SIG-M5 treated with dmso at 0.1 percent for 504 hours (cell line): ENCODE measurements at regions not wholly inside any gene's neighbourhood (a gene's known extent, or its start where the extent isn't known, plus 50 kb on each side); places are given as distances from the start of the nearest gene placed in this dataset.
"Not testable (repeated sequence)": the region's sequence is repeated elsewhere in the genome, so short reads cannot be mapped to it uniquely, and the experiment has no call there.

ENCODE experiments used
- DNase-seq: peaks from one replicate; lab custom pipeline; 2025; ENCODE audit not compliant: unreplicated experiment; lab: John Stamatoyannopoulos, UW

GRCh38 chr2:9707611-9708160 lies 76.9 kb upstream of the YWHAQ start:
- no peak for DNase-seq

- DNase-seq: no peak
These were observed 78.1 kb upstream of the YWHAQ start for GRCh38 chr2:9708683-9709538.

GRCh38 chr2:9709539-9710285 lies 78.9 kb upstream of the YWHAQ start:
- no peak for DNase-seq

- no peak for DNase-seq
These were observed 79.5 kb upstream of the YWHAQ start for GRCh38 chr2:9710311-9710710.

- no peak for DNase-seq
These were observed 81.5 kb upstream of the YWHAQ start for GRCh38 chr2:9712263-9712662.

- DNase-seq: no peak
These were observed 83.9 kb upstream of the YWHAQ start for GRCh38 chr2:9714630-9715214.

- no peak for DNase-seq
These were observed 84.4 kb upstream of the YWHAQ start for GRCh38 chr2:9715238-9715637.

- no peak for DNase-seq
These were observed 87.2 kb upstream of the YWHAQ start for GRCh38 chr2:9717886-9718451.

GRCh38 chr2:9720352-9721093 lies 89.7 kb upstream of the YWHAQ start:
- no peak for DNase-seq

- DNase-seq: no peak
These were observed 90.5 kb upstream of the YWHAQ start for GRCh38 chr2:9721344-9721743.

GRCh38 chr2:9722451-9722850 lies 91.7 kb upstream of the YWHAQ start:
- no peak for DNase-seq

- DNase-seq: no peak
These were observed 93.8 kb upstream of the YWHAQ start for GRCh38 chr2:9724565-9724964.

- no peak for DNase-seq
These were observed 94.3 kb upstream of the YWHAQ start for GRCh38 chr2:9725106-9725505.

GRCh38 chr2:9726016-9726415 lies 95.2 kb upstream of the YWHAQ start:
- not testable (repeated sequence) for DNase-seq

- not testable (repeated sequence) for DNase-seq
These were observed 99.7 kb upstream of the YWHAQ start for GRCh38 chr2:9730523-9730922.

GRCh38 chr2:9732824-9733223 lies 102.0 kb upstream of the YWHAQ start:
- no peak for DNase-seq

- DNase-seq: no peak
These were observed 103.5 kb upstream of the YWHAQ start for GRCh38 chr2:9734308-9734707.

- DNase-seq: no peak
These were observed 104.5 kb upstream of the YWHAQ start for GRCh38 chr2:9735335-9735734.

- no peak for DNase-seq
These were observed 105.2 kb upstream of the YWHAQ start for GRCh38 chr2:9736021-9736420.

GRCh38 chr2:9737053-9737875 lies 106.0 kb upstream of the TAF1B start:
- DNase-seq: no peak
